ENCODE measurements at regions not wholly inside any gene's neighbourhood (a gene's known extent, or its start where the extent isn't known, plus 50 kb on each side); places are given as distances from the start of the nearest gene placed in this dataset.

GRCh38 chr6:121731381-121731780 is 295.9 kb downstream of the GJA1 start:
- TF ChIP-seq EZH2 (IDR thresholded peaks at IDR 0.05; ENCODE audit: low read length, unreplicated experiment) (no peak), EZH2phosphoT487 (IDR thresholded peaks at IDR 0.05; ENCODE audit: borderline replicate concordance, low read length) (no peak)
- TF ChIP-seq, protein P1, sequence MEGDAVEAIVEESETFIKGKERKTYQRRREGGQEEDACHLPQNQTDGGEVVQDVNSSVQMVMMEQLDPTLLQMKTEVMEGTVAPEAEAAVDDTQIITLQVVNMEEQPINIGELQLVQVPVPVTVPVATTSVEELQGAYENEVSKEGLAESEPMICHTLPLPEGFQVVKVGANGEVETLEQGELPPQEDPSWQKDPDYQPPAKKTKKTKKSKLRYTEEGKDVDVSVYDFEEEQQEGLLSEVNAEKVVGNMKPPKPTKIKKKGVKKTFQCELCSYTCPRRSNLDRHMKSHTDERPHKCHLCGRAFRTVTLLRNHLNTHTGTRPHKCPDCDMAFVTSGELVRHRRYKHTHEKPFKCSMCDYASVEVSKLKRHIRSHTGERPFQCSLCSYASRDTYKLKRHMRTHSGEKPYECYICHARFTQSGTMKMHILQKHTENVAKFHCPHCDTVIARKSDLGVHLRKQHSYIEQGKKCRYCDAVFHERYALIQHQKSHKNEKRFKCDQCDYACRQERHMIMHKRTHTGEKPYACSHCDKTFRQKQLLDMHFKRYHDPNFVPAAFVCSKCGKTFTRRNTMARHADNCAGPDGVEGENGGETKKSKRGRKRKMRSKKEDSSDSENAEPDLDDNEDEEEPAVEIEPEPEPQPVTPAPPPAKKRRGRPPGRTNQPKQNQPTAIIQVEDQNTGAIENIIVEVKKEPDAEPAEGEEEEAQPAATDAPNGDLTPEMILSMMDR (conservative IDR thresholded peaks at IDR 0.05; ENCODE audit: low read depth, low read length): no peak

Measured in PC-3 (cell line).